Activated CD8-positive, alpha-beta T cell treated with anti-CD3 and anti-CD28 coated beads, Interleukin-2, amount 10 ng/mL, durations not matched to agents 7 days and 5 days (primary cell): ENCODE measurements at regions not wholly inside any gene's neighbourhood (a gene's known extent, or its start where the extent isn't known, plus 50 kb on each side); places are given as distances from the start of the nearest gene placed in this dataset.
"Not testable (repeated sequence)": the region's sequence is repeated elsewhere in the genome, so short reads cannot be mapped to it uniquely, and the experiment has no call there.

Experiments used
- ATAC-seq: fragments of 150-1000 bp; cut with Tn5 transposase; one replicate; pipeline ENCODE4 v1.10.0; 2021; ENCODE audit warnings: moderate library complexity
- CTCF ChIA-PET: fragments of 350-600 bp; sonication (Branson Sonifier 250); formaldehyde crosslinking; loops from one replicate; lab custom pipeline; 2021; ENCODE audit warnings: antibody characterized with exemption; lab: Charles Lee
- POLR2A ChIA-PET: fragments of 350-600 bp; sonication (Branson Sonifier 250); formaldehyde crosslinking; loops from one replicate; lab custom pipeline; 2021; ENCODE audit warnings: antibody characterized with exemption; lab: Charles Lee
- DNase-seq: peaks from one replicate; pipeline ENCODE4 v3.0.0-alpha.2; 2020
- H3K27ac Mint-ChIP-seq: one replicate; pipeline ENCODE4 v1.8.0; 2021; ENCODE audit warnings: mild to moderate bottlenecking, mixed read lengths
- H3K27me3 Mint-ChIP-seq: one replicate; pipeline ENCODE4 v1.8.0; 2021; ENCODE audit warnings: low read depth, mixed read lengths
- H3K36me3 Mint-ChIP-seq: one replicate; pipeline ENCODE4 v1.8.0; 2021; ENCODE audit warnings: low read depth, mixed read lengths
- H3K4me1 Mint-ChIP-seq: one replicate; pipeline ENCODE4 v1.8.0; 2021; ENCODE audit warnings: low read depth, mixed read lengths
- H3K4me3 Mint-ChIP-seq: one replicate; pipeline ENCODE4 v1.8.0; 2021; ENCODE audit warnings: mild to moderate bottlenecking, mixed read lengths
- H3K9me3 Mint-ChIP-seq: one replicate; pipeline ENCODE4 v1.8.0; 2022; ENCODE audit warnings: mixed read lengths; ENCODE audit not compliant: insufficient read depth

- not testable (repeated sequence) for H3K27me3 Mint-ChIP-seq
These were observed 184.1 kb upstream of the SLC35B3 start for GRCh38 chr6:8619408-8619807.

GRCh38 chr6:8608737-8609136, 173.4 kb upstream of the SLC35B3 start:
- Mint-ChIP-seq H3K36me3 (no peaks in the 10 kb centered on the region), H3K27me3 (no peaks in the 10 kb centered on the region), H3K4me3 (no peak overlapping the region), H3K9me3 (no peaks in the 10 kb centered on the region), H3K4me1 (no peaks in the 10 kb centered on the region), H3K27ac (no peak overlapping the region)
- no peak for ATAC-seq
- POLR2A ChIA-PET, result no interaction called here
- DNase-seq, result no peak
- CTCF ChIA-PET, result no interaction called here

More at GRCh38 chr6:8619408-8619807, 184.1 kb upstream of the SLC35B3 start:
- DNase-seq, H3K4me1 Mint-ChIP-seq, H3K9me3 Mint-ChIP-seq, POLR2A ChIA-PET, ATAC-seq, H3K4me3 Mint-ChIP-seq, H3K36me3 Mint-ChIP-seq, H3K27ac Mint-ChIP-seq, CTCF ChIA-PET: not testable (repeated sequence)

- ATAC-seq, result no peak
- no peak for DNase-seq
These were observed 154.8 kb upstream of the SLC35B3 start for GRCh38 chr6:8589941-8590729.

GRCh38 chr6:8588176-8588575, 152.8 kb upstream of the SLC35B3 start:
- ChIA-PET POLR2A (no interaction called here), CTCF (no interaction called here)
- DNase-seq (no peak), ATAC-seq (no peak)
- Mint-ChIP-seq H3K4me3 (no peak overlapping the region), H3K4me1 (no peaks in the 10 kb centered on the region), H3K9me3 (peaks cover 10% of the 10 kb centered on the region), H3K27ac (no peak overlapping the region), H3K36me3 (no peaks in the 10 kb centered on the region), H3K27me3 (no peaks in the 10 kb centered on the region)

More at GRCh38 chr6:8589941-8590729, 154.8 kb upstream of the SLC35B3 start:
- no peaks in the 10 kb centered on the region for H3K36me3 Mint-ChIP-seq
- no peaks in the 10 kb centered on the region for H3K4me1 Mint-ChIP-seq
- no peak overlapping the region for H3K4me3 Mint-ChIP-seq
- ChIA-PET CTCF (no interaction called here), POLR2A (no interaction called here)
- no peaks in the 10 kb centered on the region for H3K27me3 Mint-ChIP-seq
- no peak overlapping the region for H3K27ac Mint-ChIP-seq
- peaks cover 12% of the 10 kb centered on the region for H3K9me3 Mint-ChIP-seq

- DNase-seq (no peak), ATAC-seq (no peak)
- CTCF ChIA-PET, result no interaction called here
- Mint-ChIP-seq H3K27ac (no peak overlapping the region), H3K4me1 (no peaks in the 10 kb centered on the region), H3K36me3 (no peaks in the 10 kb centered on the region), H3K9me3 (no peaks in the 10 kb centered on the region), H3K27me3 (no peaks in the 10 kb centered on the region), H3K4me3 (no peak overlapping the region)
- POLR2A ChIA-PET, result no interaction called here
These were observed 147.9 kb upstream of the SLC35B3 start for GRCh38 chr6:8583291-8583690.

GRCh38 chr6:8579372-8579771, 144.0 kb upstream of the SLC35B3 start:
- H3K27ac Mint-ChIP-seq, result no peak overlapping the region
- no peak for DNase-seq
- no peaks in the 10 kb centered on the region for H3K36me3 Mint-ChIP-seq
- H3K9me3 Mint-ChIP-seq, result no peaks in the 10 kb centered on the region
- CTCF ChIA-PET, result no interaction called here
- no peak for ATAC-seq
- POLR2A ChIA-PET, result no interaction called here
- no peak overlapping the region for H3K4me3 Mint-ChIP-seq
- no peaks in the 10 kb centered on the region for H3K4me1 Mint-ChIP-seq
- no peaks in the 10 kb centered on the region for H3K27me3 Mint-ChIP-seq

GRCh38 chr6:8578006-8578405, 142.7 kb upstream of the SLC35B3 start:
- no peaks in the 10 kb centered on the region for H3K9me3 Mint-ChIP-seq
- no peak overlapping the region for H3K27ac Mint-ChIP-seq
- ATAC-seq (no peak), DNase-seq (no peak)
- no peaks in the 10 kb centered on the region for H3K4me1 Mint-ChIP-seq
- no peaks in the 10 kb centered on the region for H3K36me3 Mint-ChIP-seq
- H3K27me3 Mint-ChIP-seq, result no peaks in the 10 kb centered on the region
- ChIA-PET POLR2A (no interaction called here), CTCF (no interaction called here)
- no peak overlapping the region for H3K4me3 Mint-ChIP-seq

- ChIA-PET POLR2A (no interaction called here), CTCF (no interaction called here)
- Mint-ChIP-seq H3K36me3 (no peaks in the 10 kb centered on the region), H3K4me1 (no peaks in the 10 kb centered on the region), H3K9me3 (no peaks in the 10 kb centered on the region), H3K27me3 (no peaks in the 10 kb centered on the region), H3K4me3 (no peak overlapping the region), H3K27ac (no peak overlapping the region)
- ATAC-seq, result no peak
- no peak for DNase-seq
These were observed 139.6 kb upstream of the SLC35B3 start for GRCh38 chr6:8574749-8575468.

GRCh38 chr6:8574311-8574710, 139.0 kb upstream of the SLC35B3 start:
- Mint-ChIP-seq H3K9me3 (no peaks in the 10 kb centered on the region), H3K4me3 (no peak overlapping the region), H3K27ac (no peak overlapping the region), H3K27me3 (no peaks in the 10 kb centered on the region), H3K36me3 (no peaks in the 10 kb centered on the region), H3K4me1 (no peaks in the 10 kb centered on the region)
- ChIA-PET CTCF (no interaction called here), POLR2A (no interaction called here)
- no peak for ATAC-seq
- DNase-seq, result no peak

GRCh38 chr6:8570256-8570920, 135.0 kb upstream of the SLC35B3 start:
- no peaks in the 10 kb centered on the region for H3K4me1 Mint-ChIP-seq
- no peak overlapping the region for H3K27ac Mint-ChIP-seq
- POLR2A ChIA-PET, result no interaction called here
- H3K27me3 Mint-ChIP-seq, result no peaks in the 10 kb centered on the region
- DNase-seq, result no peak
- H3K4me3 Mint-ChIP-seq, result no peak overlapping the region
- H3K36me3 Mint-ChIP-seq, result no peaks in the 10 kb centered on the region
- H3K9me3 Mint-ChIP-seq, result no peaks in the 10 kb centered on the region
- no peak for ATAC-seq
- CTCF ChIA-PET, result no interaction called here

GRCh38 chr6:8562125-8562524, 126.8 kb upstream of the SLC35B3 start:
- Mint-ChIP-seq H3K27ac (no peak overlapping the region), H3K4me1 (no peaks in the 10 kb centered on the region), H3K9me3 (peaks cover 3% of the 10 kb centered on the region), H3K27me3 (no peaks in the 10 kb centered on the region), H3K4me3 (no peak overlapping the region), H3K36me3 (no peaks in the 10 kb centered on the region)
- DNase-seq, result no peak
- ChIA-PET POLR2A (no interaction called here), CTCF (no interaction called here)
- ATAC-seq, result no peak

- no peak for DNase-seq
- no peak overlapping the region for H3K27ac Mint-ChIP-seq
- H3K4me1 Mint-ChIP-seq, result no peaks in the 10 kb centered on the region
- no peak overlapping the region for H3K4me3 Mint-ChIP-seq
- CTCF ChIA-PET, result no interaction called here
- no peak for ATAC-seq
- H3K9me3 Mint-ChIP-seq, result peaks cover 3% of the 10 kb centered on the region
- no peaks in the 10 kb centered on the region for H3K36me3 Mint-ChIP-seq
- no peaks in the 10 kb centered on the region for H3K27me3 Mint-ChIP-seq
- POLR2A ChIA-PET, result no interaction called here
These were observed 123.6 kb upstream of the SLC35B3 start for GRCh38 chr6:8558953-8559352.
